ENCODE measurements at regions not wholly inside any gene's neighbourhood (a gene's known extent, or its start where the extent isn't known, plus 50 kb on each side); places are given as distances from the start of the nearest gene placed in this dataset.
"Not testable (repeated sequence)": the region's sequence is repeated elsewhere in the genome, so short reads cannot be mapped to it uniquely, and the experiment has no call there.

- DNase-seq (ENCODE audit: low spot score) (no peak), ATAC-seq (no peak)
These were observed 62.0 kb upstream of the LMNTD1 start for GRCh38 chr12:25615119-25615518.

- no peak for ATAC-seq
- DNase-seq (ENCODE audit: low spot score), result no peak
These were observed 63.2 kb upstream of the LMNTD1 start for GRCh38 chr12:25616286-25616685.

- DNase-seq (ENCODE audit: low spot score), result no peak
- no peak for ATAC-seq
These were observed 64.9 kb upstream of the LMNTD1 start for GRCh38 chr12:25617991-25618390.

GRCh38 chr12:25623816-25624215 lies 70.7 kb upstream of the LMNTD1 start:
- DNase-seq (ENCODE audit: low spot score) (no peak), ATAC-seq (no peak)

DNA sequence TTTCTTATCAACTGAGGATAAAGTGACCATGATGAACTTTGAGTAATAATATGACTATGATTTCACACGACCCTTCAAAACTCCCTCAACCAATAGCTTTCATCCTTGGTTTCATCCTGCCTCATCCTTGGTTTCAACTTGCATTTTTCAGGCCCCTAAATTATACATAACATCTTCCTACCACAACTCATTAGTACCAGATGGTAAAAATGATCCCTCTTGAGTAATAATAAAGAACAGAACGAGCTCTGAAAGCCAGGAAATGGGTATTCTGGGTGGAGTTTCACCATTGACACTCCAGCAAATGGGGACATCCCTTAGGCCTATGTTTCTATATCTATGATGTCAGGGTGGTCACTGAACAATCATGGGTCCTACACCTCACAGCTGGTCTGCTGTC lies 72.1 kb upstream of the LMNTD1 start:
- ATAC-seq (no peak), DNase-seq (ENCODE audit: low spot score) (no peak)

- no peak for ATAC-seq
- no peak for DNase-seq (ENCODE audit: low spot score)
These were observed 76.3 kb upstream of the LMNTD1 start for GRCh38 chr12:25629341-25629740.

GRCh38 chr12:25630735-25631515 lies 77.8 kb upstream of the LMNTD1 start:
- not testable (repeated sequence) for ATAC-seq; DNase-seq (ENCODE audit: low spot score)

DNA sequence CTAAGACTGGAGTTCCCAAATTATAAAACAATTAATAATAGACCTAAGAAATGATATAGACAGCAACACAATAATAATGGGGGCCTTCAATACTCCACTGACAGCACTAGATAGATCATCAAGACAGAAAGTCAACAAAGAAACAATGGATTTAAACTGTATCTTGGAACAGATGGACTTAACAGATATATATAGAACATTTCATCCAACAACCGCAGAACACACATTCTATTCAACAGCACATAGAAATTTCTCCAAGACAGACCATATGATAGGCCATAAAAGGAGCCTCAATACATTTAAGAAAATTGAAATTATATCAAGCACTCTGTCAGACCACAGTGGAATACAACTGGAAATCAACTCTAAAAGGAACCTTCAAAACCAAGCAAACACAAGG lies 80.1 kb upstream of the LMNTD1 start:
- not testable (repeated sequence) for ATAC-seq; DNase-seq (ENCODE audit: low spot score)

DNA sequence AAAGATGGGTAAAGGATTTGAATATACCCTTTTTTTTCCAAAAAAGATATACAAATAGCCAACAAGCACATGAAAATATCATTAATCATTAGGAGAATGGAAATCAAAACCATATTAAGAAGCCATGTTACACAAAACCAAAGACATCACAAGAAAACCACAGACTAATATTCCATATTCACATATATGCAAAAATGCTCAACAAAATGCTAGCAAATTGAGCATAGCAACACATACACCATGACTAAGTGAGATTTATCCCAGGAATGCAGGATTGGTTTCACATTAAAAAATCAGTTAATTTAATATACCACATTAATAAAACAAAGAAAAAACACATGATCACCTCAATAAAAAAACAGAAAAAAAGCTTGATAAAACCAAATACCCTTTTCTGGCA lies 84.7 kb upstream of the LMNTD1 start:
- no peak for DNase-seq (ENCODE audit: low spot score)
- no peak for ATAC-seq

DNA sequence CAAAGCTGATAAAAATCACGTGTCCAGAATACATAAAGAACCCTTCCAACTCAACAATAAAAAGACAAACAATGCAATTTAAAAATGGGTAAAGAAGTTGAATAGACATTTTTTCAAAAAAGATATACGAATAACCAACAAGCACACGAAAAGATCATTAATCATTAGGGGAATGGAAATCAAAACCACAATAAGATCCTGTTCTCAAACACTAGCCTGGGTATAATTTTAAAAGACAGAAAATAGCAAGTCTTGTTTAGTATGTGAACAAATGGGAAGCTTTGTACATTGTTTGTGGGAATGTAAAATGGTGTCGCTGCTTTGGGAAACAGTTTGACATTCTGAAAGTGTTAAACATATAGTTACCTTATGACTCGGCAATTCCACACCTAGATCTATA lies 86.3 kb upstream of the LMNTD1 start:
- DNase-seq (ENCODE audit: low spot score), result no peak
- ATAC-seq, result no peak

DNA sequence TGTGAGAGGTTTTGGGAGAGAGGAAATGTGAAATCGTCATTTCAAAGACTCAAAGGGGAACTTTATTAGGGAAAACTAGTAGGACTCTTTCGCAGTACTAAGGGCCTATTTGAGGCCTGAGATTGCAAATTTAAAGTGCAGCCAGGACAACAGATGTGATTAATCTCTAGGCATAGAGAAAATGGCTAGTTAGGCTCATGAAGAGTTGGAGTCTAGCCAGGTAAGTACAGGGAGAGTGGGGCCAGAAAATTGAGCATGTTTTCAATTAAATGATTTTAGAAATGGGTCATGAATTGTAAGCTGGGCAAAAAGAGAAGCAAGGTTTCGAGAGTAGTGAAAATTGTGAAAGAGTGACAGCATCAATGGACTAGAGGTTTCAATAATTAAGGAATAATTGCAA lies 91.9 kb upstream of the LMNTD1 start:
- DNase-seq (ENCODE audit: low spot score) (no peak), ATAC-seq (no peak)

GRCh38 chr12:25645427-25645826 lies 92.3 kb upstream of the LMNTD1 start:
- ATAC-seq (no peak), DNase-seq (ENCODE audit: low spot score) (no peak)

GRCh38 chr12:25651931-25652330 lies 98.8 kb upstream of the LMNTD1 start:
- DNase-seq (ENCODE audit: low spot score) (no peak), ATAC-seq (no peak)

GRCh38 chr12:25652371-25652770 lies 99.3 kb upstream of the LMNTD1 start:
- DNase-seq (ENCODE audit: low spot score) (no peak), ATAC-seq (no peak)

DNA sequence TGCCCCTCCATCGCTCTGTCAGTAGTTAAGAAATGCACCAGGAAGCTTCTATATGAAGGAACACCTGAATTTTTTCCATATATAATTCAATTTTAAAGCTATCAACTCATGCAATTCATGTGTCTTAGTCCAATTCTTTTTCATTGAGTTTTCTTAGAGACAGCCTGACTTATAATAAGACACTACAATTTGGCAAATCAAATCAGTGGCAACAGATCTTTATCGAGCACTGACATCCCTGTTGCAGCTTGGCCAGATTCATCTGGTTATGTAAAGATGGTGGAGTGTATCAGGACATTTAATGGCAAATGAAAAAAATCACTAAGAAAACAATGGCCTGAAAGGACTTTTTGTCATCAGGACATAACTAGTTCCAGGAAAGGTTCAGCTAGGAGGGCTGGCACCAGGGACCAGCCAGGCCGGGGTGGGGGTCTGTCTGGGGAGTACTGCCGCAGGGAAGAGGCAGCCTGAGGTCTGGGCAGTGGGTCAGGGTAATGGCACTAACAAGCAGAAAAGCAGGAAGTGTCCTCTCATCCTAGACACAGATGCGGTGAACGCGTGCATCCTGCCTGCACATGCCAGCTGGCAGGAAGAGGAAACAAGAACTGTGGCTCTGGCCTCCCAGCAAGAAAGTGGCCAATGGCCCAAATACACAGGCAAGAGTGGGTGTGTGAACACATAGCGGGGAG lies 100.5 kb upstream of the LMNTD1 start:
- ATAC-seq (no peak), DNase-seq (ENCODE audit: low spot score) (no peak)

DNA sequence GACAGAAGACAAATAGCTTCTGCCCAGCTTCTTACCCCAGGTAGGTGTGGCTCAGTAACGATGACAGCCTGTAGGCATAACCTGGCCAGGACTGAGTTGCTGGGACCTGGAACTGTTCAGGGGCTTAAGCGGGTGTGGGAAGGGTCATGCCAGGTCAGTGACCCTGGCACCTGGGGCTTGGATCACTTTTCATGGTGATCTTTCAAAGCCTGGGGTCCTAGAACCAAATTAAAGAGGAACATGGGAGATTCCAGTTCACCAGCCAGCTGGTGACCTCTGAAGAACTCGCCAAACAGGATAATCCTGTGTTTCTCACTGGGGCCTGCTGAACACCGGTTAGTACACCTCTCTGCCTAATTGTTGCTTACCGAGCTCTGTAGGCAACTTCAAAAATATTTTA lies 102.6 kb upstream of the LMNTD1 start:
- no peak for ATAC-seq
- DNase-seq (ENCODE audit: low spot score), result no peak

DNA sequence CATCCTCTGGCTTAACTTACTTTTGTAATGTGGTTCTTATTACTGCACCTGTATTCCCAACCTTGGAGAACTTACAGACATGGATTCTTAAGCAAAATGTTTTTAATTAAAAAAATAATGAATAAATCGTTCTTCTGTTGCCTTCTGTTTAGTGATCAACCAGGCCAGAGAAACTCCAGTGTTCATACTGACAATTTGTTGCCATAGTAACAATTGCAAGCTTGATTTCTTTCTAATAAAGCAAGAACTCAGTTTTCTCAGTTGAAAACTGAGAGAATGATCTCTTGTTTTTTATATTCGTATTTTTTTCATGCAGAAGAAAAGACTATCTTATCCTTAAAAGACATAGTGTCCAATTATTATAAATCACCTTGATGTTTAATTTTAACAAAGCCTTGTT lies 106.5 kb upstream of the LMNTD1 start:
- ATAC-seq (no peak), DNase-seq (ENCODE audit: low spot score) (no peak)

DNA sequence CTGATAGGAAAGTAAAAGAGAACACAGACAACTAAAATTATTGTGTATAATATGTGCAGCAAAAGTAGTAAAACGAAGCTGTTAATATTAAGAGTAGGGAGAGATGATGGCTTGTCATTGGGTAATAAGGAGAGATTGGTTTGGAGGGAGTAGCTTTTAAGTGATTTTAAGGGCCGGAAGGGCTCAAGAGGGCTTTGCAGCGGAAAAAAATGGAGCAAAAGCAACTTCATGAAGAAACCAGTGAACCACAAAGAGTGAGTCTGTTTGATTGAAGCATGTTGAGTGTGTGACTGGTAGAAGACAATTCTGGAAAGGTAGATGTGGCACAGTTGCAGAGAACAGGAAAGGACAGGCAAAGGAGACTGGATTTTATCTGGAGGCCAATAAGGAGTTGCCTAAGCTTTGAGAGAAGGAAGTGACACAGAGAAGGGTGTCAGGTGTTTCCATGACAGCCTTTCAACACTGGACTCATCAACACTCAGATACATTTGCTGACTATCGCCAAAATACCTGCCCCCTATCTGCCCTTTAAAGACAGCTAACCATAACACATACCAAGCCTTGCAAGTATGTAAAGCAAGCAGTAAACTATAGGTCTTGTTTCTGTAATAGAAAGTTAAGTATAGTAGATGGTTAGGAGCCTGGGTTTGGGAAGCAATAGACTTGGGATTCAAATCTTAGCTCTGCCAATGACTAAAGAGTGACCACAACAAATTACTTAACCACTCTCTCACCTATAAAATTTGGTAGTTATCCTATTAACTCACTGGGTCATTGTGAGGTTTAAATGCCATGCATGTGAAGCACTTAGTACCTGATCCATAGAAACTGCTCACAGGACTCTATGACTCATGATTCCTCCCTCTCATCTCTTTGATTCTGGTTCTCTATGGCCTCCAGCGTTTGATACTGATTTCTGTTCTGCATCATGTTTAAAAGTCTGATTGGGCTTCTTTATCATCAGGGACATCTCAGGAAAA lies 117.3 kb upstream of the LMNTD1 start:
- ATAC-seq (no peak), DNase-seq (ENCODE audit: low spot score) (no peak)

DNA sequence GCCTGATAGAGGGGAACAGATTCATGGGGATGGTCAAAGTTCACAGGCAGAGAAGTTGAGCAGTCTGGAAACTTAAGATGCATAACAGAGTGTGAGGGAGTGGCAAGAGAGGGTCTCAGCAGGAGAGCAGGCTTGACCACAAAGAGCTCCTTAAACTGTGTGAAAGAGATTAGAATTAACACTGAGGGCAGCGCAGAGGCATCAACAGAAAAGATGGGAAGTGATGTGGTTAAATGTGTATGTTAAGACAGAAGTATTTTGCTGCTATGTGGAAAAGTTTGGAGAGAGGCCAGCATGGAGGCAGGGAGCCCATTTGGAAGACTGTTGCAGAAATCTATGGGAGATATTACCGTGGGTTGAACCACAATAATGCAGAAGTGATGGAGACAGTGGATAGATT lies 122.7 kb upstream of the LMNTD1 start:
- DNase-seq (ENCODE audit: low spot score) (no peak), ATAC-seq (no peak)

GRCh38 chr12:25677232-25677937 lies 124.3 kb upstream of the LMNTD1 start:
- DNase-seq (ENCODE audit: low spot score), result no peak
- no peak for ATAC-seq

GRCh38 chr12:25681580-25681979 lies 128.5 kb upstream of the LMNTD1 start:
- no peak for ATAC-seq

More at GRCh38 chr12:25681580-25681979, 128.5 kb upstream of the LMNTD1 start:
- no peak for DNase-seq (ENCODE audit: low spot score)

Data from left lobe of liver (tissue), 2 donors.